PC-9 (cell line): ENCODE measurements at regions not wholly inside any gene's neighbourhood (a gene's known extent, or its start where the extent isn't known, plus 50 kb on each side); places are given as distances from the start of the nearest gene placed in this dataset.

Experiments used
- BruUV-seq: library from RNA; stranded (reverse); fragments of 400-500 nt; replicated peaks from 2 replicates; lab custom pipeline; 2021; lab: Mats Ljungman, UMichigan
- CTCF ChIA-PET: fragments of 300-600 bp; sonication (Branson Sonifier 250); formaldehyde crosslinking; loops from one replicate; lab custom pipeline; 2022; ENCODE audit warnings: antibody characterized with exemption; lab: Charles Lee
- POLR2A ChIA-PET: fragments of 300-600 bp; sonication (Branson Sonifier 250); formaldehyde crosslinking; loops from one replicate; lab custom pipeline; 2022; ENCODE audit warnings: antibody characterized with exemption; ENCODE audit not compliant: unreplicated experiment; lab: Charles Lee
- DNase-seq, 2 experiments: peaks; one replicate each; pipeline versions ENCODE4 v3.0.0 to v3.0.0-alpha.2; 2015 to 2022; ENCODE audit warnings: mixed read lengths in 1 of 2
- H2AFZ ChIP-seq: fragments of 200-600 bp; sonication (generic); 2 replicates; pipeline ENCODE4 v1.8.1; 2017; ENCODE audit warnings: antibody characterized with exemption
- H3F3A ChIP-seq: fragments of 200-600 bp; sonication (generic); 2 replicates; pipeline ENCODE4 v1.8.1; 2017; ENCODE audit warnings: antibody characterized with exemption, mild to moderate bottlenecking, low read depth; ENCODE audit not compliant: insufficient read depth
- H3K27ac ChIP-seq: fragments of 200-600 bp; sonication (generic); 2 replicates; pipeline ENCODE4 v1.6.1; 2016; ENCODE audit warnings: mixed run types
- H3K27me3 ChIP-seq: fragments of 200-600 bp; sonication (generic); 2 replicates; pipeline ENCODE4 v1.6.1; 2016; ENCODE audit warnings: low read depth, mixed run types; ENCODE audit not compliant: insufficient read depth
- H3K36me3 ChIP-seq: fragments of 200-600 bp; sonication (generic); 2 replicates; pipeline ENCODE4 v1.6.1; 2016; ENCODE audit warnings: low read depth, mixed run types
- H3K4me1 ChIP-seq: fragments of 200-600 bp; sonication (generic); replicated peaks from 2 replicates; pipeline ENCODE4 v1.6.1; 2016; ENCODE audit warnings: mixed run types; ENCODE audit not compliant: insufficient read depth
- H3K4me2 ChIP-seq: fragments of 200-600 bp; sonication (generic); 2 replicates; pipeline ENCODE4 v1.6.1; 2017; ENCODE audit warnings: mixed run types
- H3K4me3 ChIP-seq: fragments of 200-600 bp; sonication (generic); 2 replicates; pipeline ENCODE4 v1.6.1; 2016; ENCODE audit warnings: mixed run types
- H3K79me2 ChIP-seq: fragments of 200-600 bp; sonication (generic); 2 replicates; pipeline ENCODE4 v1.6.1; 2017; ENCODE audit warnings: low read depth, mixed run types
- H3K9me2 ChIP-seq: fragments of 200-600 bp; sonication (generic); 2 replicates; pipeline ENCODE4 v1.8.1; 2017; ENCODE audit warnings: mild to moderate bottlenecking; ENCODE audit not compliant: insufficient read depth
- H3K9me3 ChIP-seq: fragments of 200-600 bp; sonication (generic); 2 replicates; pipeline ENCODE4 v1.8.1; 2016; ENCODE audit warnings: low read depth; ENCODE audit not compliant: insufficient read depth
- H4K20me1 ChIP-seq: fragments of 200-600 bp; sonication (generic); 2 replicates; pipeline ENCODE4 v1.8.1; 2017; ENCODE audit not compliant: insufficient read depth
- EZH2 ChIP-seq: fragments of 200-600 bp; sonication (generic); IDR thresholded peaks from 2 replicates; pipeline ENCODE4 v1.8.0; 2017; ENCODE audit warnings: antibody characterized with exemption, low read depth
- intact Hi-C: fragments of 100-400 bp; cut with micrococcal nuclease; formaldehyde crosslinking; loops from one replicate; pipeline ENCODE4 v1.10.0; 2022; ENCODE audit not compliant: unreplicated experiment
- TF ChIP-seq, protein P1 (sequence below): fragments of 200-600 bp; sonication (generic); conservative IDR thresholded peaks from 2 replicates; pipeline ENCODE4 v1.6.1; 2017; ENCODE audit warnings: mixed run types, antibody characterized with exemption, mild to moderate bottlenecking, moderate library complexity

DNA sequence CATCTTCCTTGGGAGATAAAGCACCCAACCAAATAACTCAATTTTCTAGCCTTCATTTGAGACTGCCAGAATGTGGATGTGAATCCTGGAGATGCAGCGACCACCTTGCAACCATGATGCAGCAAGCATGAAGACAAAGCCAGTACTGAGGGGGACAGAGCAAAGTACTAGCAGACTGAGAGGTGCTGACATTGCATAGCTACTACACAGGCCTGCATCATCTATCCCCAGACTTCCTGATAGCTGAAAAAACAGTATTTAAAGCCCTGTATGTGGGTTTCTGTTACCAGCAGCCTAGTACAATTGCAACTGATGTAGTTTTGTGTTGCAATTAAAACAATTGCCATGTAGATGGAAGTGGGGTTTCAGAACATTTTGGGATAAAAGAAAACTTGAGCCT lies 146.3 kb upstream of the VEPH1 start:
- Histone ChIP-seq H3K4me2 (no peak overlapping the region), H3K9me2 (no peaks in the 10 kb centered on the region), H3K27me3 (no peaks in the 10 kb centered on the region), H3K4me1 (no peaks in the 10 kb centered on the region), H3F3A (no peaks in the 10 kb centered on the region), H3K79me2 (no peaks in the 10 kb centered on the region), H3K36me3 (no peaks in the 10 kb centered on the region), H4K20me1 (no peaks in the 10 kb centered on the region; the same call in 1 of the 2 replicates), H3K9me3 (no peaks in the 10 kb centered on the region), H2AFZ (no peak overlapping the region), H3K27ac (no peak overlapping the region), H3K4me3 (no peak overlapping the region)
- BruUV-seq = no TSS peak
- DNase-seq = no peak
- ChIA-PET CTCF (no interaction called here), POLR2A (no interaction called here)
- intact Hi-C loops = no loop called here
- TF ChIP-seq EZH2 = no peak
- TF ChIP-seq, protein P1, sequence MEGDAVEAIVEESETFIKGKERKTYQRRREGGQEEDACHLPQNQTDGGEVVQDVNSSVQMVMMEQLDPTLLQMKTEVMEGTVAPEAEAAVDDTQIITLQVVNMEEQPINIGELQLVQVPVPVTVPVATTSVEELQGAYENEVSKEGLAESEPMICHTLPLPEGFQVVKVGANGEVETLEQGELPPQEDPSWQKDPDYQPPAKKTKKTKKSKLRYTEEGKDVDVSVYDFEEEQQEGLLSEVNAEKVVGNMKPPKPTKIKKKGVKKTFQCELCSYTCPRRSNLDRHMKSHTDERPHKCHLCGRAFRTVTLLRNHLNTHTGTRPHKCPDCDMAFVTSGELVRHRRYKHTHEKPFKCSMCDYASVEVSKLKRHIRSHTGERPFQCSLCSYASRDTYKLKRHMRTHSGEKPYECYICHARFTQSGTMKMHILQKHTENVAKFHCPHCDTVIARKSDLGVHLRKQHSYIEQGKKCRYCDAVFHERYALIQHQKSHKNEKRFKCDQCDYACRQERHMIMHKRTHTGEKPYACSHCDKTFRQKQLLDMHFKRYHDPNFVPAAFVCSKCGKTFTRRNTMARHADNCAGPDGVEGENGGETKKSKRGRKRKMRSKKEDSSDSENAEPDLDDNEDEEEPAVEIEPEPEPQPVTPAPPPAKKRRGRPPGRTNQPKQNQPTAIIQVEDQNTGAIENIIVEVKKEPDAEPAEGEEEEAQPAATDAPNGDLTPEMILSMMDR = no peak

DNA sequence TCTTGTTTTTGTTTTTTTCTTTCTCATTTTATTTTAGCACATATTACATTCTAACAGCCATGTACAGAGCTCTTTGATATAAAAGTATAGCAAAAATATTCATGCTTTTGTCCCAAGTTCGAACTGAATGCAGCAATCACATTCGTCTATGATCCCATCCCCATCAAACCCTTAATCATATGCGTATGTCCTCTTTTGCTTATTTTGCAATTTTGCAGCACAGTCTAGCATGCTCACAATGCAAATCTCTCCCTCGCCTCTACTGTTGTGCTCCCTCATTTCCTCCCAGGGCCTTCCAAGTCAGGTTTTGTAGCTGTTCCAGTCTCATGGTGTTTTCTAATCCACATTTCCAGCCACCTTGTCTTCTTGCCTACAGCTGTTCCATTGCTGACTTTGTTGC lies 144.6 kb upstream of the VEPH1 start:
- intact Hi-C loops = no loop called here
- CTCF ChIA-PET = no interaction called here
- no TSS peak for BruUV-seq

DNA sequence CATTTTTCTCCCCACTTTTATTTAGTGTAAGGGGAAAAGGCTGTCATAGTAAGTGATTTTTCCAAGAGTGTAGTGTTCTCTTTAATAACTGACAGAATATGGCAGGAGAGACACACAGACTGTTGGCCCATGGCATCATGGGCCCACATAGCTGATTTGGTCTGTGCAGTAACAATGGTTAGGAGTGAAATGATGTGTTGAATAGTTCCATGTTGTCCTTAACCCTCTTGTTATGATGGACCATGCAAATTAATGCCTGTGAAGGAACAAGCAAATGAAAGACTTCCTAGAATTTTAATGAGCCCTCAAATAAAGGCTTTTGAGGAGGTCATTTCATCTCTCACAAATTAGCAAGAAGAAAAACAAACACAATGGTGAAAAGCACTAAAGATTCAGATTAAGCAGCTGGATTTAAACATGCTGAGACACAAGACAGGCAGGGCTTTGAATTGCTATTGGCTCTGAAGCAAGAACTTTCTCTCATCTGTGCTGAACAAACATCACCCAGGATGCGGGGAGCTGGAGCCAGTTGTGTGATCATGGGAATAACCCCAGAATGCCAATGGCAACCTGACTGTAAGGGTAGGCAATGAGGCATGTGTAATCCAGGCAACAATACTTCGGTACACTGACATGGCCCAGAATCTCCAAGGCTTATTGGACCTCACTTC lies 136.7 kb upstream of the VEPH1 start:
- Histone ChIP-seq H3K79me2 (no peaks in the 10 kb centered on the region), H3K27me3 (no peaks in the 10 kb centered on the region), H3F3A (no peaks in the 10 kb centered on the region), H3K27ac (no peak overlapping the region), H3K36me3 (no peaks in the 10 kb centered on the region), H3K9me3 (no peaks in the 10 kb centered on the region; the same call in 1 of the 2 replicates), H3K4me2 (no peak overlapping the region), H4K20me1 (no peaks in the 10 kb centered on the region), H3K9me2 (no peaks in the 10 kb centered on the region; the same call in 1 of the 2 replicates), H2AFZ (no peak overlapping the region), H3K4me3 (no peak overlapping the region), H3K4me1 (no peaks in the 10 kb centered on the region)
- no peak for DNase-seq
- BruUV-seq = no TSS peak
- TF ChIP-seq, protein P1 = no peak
- no peak for TF ChIP-seq EZH2
- ChIA-PET POLR2A (interaction anchor here (0.5 to 1.0 kb wide), 2 partner anchors 16 to 202 kb away, joined by 3 to 4 read pairs; no protein-coding TSS in a partner anchor), CTCF (no interaction called here)
- intact Hi-C loops = no loop called here

More for the DNA sequence above, 144.6 kb upstream of the VEPH1 start:
- Histone ChIP-seq H2AFZ (no peak overlapping the region), H3K27ac (no peak overlapping the region), H3K4me3 (no peak overlapping the region), H3F3A (no peaks in the 10 kb centered on the region), H3K36me3 (no peaks in the 10 kb centered on the region), H3K79me2 (no peaks in the 10 kb centered on the region), H3K27me3 (no peaks in the 10 kb centered on the region), H4K20me1 (no peaks in the 10 kb centered on the region; the same call in 1 of the 2 replicates), H3K4me1 (no peaks in the 10 kb centered on the region), H3K4me2 (no peak overlapping the region), H3K9me3 (no peaks in the 10 kb centered on the region), H3K9me2 (no peaks in the 10 kb centered on the region)
- DNase-seq = no peak
- TF ChIP-seq, protein P1 = no peak
- TF ChIP-seq EZH2 = no peak
- POLR2A ChIA-PET = no interaction called here
